ENCODE measurements at regions not wholly inside any gene's neighbourhood (a gene's known extent, or its start where the extent isn't known, plus 50 kb on each side); places are given as distances from the start of the nearest gene placed in this dataset.

DNA sequence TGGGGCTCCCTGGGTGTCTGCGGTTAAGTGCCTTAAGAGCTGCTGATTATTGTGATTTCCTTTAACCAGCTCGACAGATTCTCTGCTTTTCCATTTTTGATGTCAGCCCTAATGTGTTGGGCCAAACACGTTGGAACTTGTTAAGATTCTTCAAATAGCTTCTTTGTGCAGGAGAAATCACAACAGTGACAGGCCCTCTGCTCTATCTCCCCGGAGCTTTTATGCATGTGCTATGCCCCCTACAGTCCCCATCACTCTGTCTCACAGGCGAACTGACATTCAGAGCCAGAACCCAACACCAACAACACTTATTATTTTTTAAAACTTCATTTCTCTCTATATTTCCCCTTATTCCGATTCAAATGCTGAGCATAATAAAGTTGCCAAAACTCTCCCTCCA, 371.7 kb upstream of the CELF4 start:
- Histone ChIP-seq H3K36me3 (ENCODE audit: insufficient read depth, low read length) (no peaks in the 10 kb centered on the region), H4K20me1 (ENCODE audit: insufficient read depth, low read length) (no peaks in the 10 kb centered on the region), H3K9me2 (ENCODE audit: insufficient read depth, low read length) (no peaks in the 10 kb centered on the region), H3K9me3 (ENCODE audit: low read length) (no peaks in the 10 kb centered on the region), H3K4me3 (ENCODE audit: low read depth, low read length, poor library complexity, severe bottlenecking) (no peak overlapping the region), H3K27ac (ENCODE audit: low read depth, low read length, poor library complexity, severe bottlenecking) (no peak overlapping the region), H3K4me2 (ENCODE audit: low read length) (no peak overlapping the region), H3K4me1 (ENCODE audit: insufficient read depth, low read length, poor library complexity, severe bottlenecking) (no peaks in the 10 kb centered on the region), H3K79me2 (ENCODE audit: insufficient read depth, low read depth, low read length) (no peaks in the 10 kb centered on the region), H2AFZ (ENCODE audit: low read length) (no peak overlapping the region)
- no peak for DNase-seq (ENCODE audit: low spot score)
- no TSS peak for BruUV-seq (replicated peaks)
- TF ChIP-seq, protein P1, sequence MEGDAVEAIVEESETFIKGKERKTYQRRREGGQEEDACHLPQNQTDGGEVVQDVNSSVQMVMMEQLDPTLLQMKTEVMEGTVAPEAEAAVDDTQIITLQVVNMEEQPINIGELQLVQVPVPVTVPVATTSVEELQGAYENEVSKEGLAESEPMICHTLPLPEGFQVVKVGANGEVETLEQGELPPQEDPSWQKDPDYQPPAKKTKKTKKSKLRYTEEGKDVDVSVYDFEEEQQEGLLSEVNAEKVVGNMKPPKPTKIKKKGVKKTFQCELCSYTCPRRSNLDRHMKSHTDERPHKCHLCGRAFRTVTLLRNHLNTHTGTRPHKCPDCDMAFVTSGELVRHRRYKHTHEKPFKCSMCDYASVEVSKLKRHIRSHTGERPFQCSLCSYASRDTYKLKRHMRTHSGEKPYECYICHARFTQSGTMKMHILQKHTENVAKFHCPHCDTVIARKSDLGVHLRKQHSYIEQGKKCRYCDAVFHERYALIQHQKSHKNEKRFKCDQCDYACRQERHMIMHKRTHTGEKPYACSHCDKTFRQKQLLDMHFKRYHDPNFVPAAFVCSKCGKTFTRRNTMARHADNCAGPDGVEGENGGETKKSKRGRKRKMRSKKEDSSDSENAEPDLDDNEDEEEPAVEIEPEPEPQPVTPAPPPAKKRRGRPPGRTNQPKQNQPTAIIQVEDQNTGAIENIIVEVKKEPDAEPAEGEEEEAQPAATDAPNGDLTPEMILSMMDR (conservative IDR thresholded peaks at IDR 0.05; ENCODE audit: low read length): no peak
- TF ChIP-seq EZH2phosphoT487 (IDR thresholded peaks at IDR 0.05; ENCODE audit: borderline replicate concordance, low read depth, low read length): no peak
- CTCF ChIA-PET (ENCODE audit: unreplicated experiment): no interaction called here
- POLR2A ChIA-PET: no interaction called here
- intact Hi-C loops (cut with micrococcal nuclease; ENCODE audit: unreplicated experiment): no loop called here

DNA sequence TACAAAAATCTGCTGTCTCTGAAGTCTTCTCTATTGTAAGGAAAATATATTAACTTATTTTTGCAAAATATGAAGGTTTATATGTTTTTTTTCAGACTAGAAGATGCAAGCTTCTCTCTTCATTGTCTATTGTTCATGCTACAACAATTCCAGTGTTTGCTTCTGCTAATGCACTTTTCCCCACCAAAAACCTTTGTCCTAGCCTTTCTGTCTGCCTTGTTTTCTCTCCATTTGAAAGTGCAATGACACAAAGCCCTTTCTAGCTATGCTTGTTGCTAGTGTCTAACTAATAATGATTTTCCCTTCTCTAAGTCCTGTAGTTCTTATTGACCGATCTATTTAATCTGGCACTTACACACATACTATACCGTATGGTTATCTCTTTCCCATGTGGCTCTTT, 369.5 kb upstream of the CELF4 start:
- TF ChIP-seq, protein P1 (conservative IDR thresholded peaks at IDR 0.05; ENCODE audit: low read length): no peak
- no peak for TF ChIP-seq EZH2phosphoT487 (IDR thresholded peaks at IDR 0.05; ENCODE audit: borderline replicate concordance, low read depth, low read length)
- BruUV-seq (replicated peaks): no TSS peak
- Histone ChIP-seq H3K4me2 (ENCODE audit: low read length) (no peak overlapping the region), H3K4me1 (ENCODE audit: insufficient read depth, low read length, poor library complexity, severe bottlenecking) (no peaks in the 10 kb centered on the region), H3K9me2 (ENCODE audit: insufficient read depth, low read length) (no peaks in the 10 kb centered on the region), H4K20me1 (ENCODE audit: insufficient read depth, low read length) (no peaks in the 10 kb centered on the region), H3K9me3 (ENCODE audit: low read length) (no peaks in the 10 kb centered on the region), H3K27ac (ENCODE audit: low read depth, low read length, poor library complexity, severe bottlenecking) (no peak overlapping the region), H3K4me3 (ENCODE audit: low read depth, low read length, poor library complexity, severe bottlenecking) (no peak overlapping the region), H2AFZ (ENCODE audit: low read length) (no peak overlapping the region), H3K79me2 (ENCODE audit: insufficient read depth, low read depth, low read length) (no peaks in the 10 kb centered on the region), H3K36me3 (ENCODE audit: insufficient read depth, low read length) (no peaks in the 10 kb centered on the region)
- no peak for DNase-seq (ENCODE audit: low spot score)
- ChIA-PET POLR2A (no interaction called here), CTCF (ENCODE audit: unreplicated experiment) (no interaction called here)
- intact Hi-C loops (cut with micrococcal nuclease; ENCODE audit: unreplicated experiment): no loop called here

DNA sequence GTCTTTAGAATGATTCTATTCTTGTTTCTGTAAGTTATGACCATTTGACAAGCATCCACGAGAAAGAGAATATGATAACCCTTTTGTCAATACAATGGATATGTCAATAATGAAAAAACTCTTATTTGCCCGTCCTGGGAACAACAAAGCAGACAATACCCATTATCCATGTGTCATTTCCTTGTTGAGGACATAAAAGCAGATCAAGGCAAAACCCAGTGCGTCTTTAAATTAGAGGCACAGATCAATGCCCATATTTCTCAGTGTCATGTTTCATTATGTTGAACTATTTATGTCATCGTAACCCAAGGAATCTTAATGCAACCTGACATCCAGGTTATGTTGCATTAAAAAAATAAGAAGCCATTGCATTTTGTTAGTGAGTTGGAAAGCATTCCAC, 365.0 kb upstream of the CELF4 start:
- Histone ChIP-seq H4K20me1 (ENCODE audit: insufficient read depth, low read length) (no peaks in the 10 kb centered on the region), H3K9me2 (ENCODE audit: insufficient read depth, low read length) (no peaks in the 10 kb centered on the region), H3K4me2 (ENCODE audit: low read length) (no peak overlapping the region), H3K79me2 (ENCODE audit: insufficient read depth, low read depth, low read length) (no peaks in the 10 kb centered on the region), H3K4me1 (ENCODE audit: insufficient read depth, low read length, poor library complexity, severe bottlenecking) (no peaks in the 10 kb centered on the region), H3K4me3 (ENCODE audit: low read depth, low read length, poor library complexity, severe bottlenecking) (no peak overlapping the region), H3K36me3 (ENCODE audit: insufficient read depth, low read length) (no peaks in the 10 kb centered on the region), H2AFZ (ENCODE audit: low read length) (no peak overlapping the region), H3K9me3 (ENCODE audit: low read length) (no peaks in the 10 kb centered on the region), H3K27ac (ENCODE audit: low read depth, low read length, poor library complexity, severe bottlenecking) (no peak overlapping the region)
- intact Hi-C loops (cut with micrococcal nuclease; ENCODE audit: unreplicated experiment): no loop called here
- no peak for DNase-seq (ENCODE audit: low spot score)
- BruUV-seq (replicated peaks): no TSS peak
- TF ChIP-seq, protein P1 (conservative IDR thresholded peaks at IDR 0.05; ENCODE audit: low read length): no peak
- TF ChIP-seq EZH2phosphoT487 (IDR thresholded peaks at IDR 0.05; ENCODE audit: borderline replicate concordance, low read depth, low read length): no peak
- POLR2A ChIA-PET: no interaction called here
- CTCF ChIA-PET (ENCODE audit: unreplicated experiment): no interaction called here
